ENCODE measurements at regions not wholly inside any gene's neighbourhood (a gene's known extent, or its start where the extent isn't known, plus 50 kb on each side); places are given as distances from the start of the nearest gene placed in this dataset.

DNA sequence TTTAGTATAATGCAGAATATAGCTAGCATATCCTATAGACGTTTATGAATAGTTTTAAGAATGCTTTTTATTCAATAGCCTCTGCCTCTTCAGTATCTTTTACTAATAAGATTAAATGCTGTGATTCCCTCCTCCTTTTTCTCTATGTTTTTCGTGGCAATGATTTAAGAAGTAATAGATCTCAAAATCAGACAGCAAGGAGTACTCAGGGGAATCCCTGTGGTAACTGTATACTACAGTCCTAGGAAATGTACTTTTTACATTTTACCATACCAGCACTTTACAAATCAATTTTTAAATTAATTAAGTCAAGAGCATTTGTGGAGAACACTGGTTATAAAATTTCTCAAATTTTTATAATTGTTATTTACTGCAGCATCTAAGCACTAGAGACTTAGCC is 240.6 kb upstream of the CAND1 start:
- TF ChIP-seq CTCF (IDR thresholded peaks at IDR 0.05) (no peak), POLR2A (IDR thresholded peaks at IDR 0.05) (no peak), EP300 (IDR thresholded peaks at IDR 0.05) (no peak)

All from tibial nerve (tissue), 4 donors.